Nucleus accumbens (tissue), 56 donors: ENCODE measurements at regions not wholly inside any gene's neighbourhood (a gene's known extent, or its start where the extent isn't known, plus 50 kb on each side); places are given as distances from the start of the nearest gene placed in this dataset.
"Not testable (repeated sequence)": the region's sequence is repeated elsewhere in the genome, so short reads cannot be mapped to it uniquely, and the experiment has no call there.

Source experiments
- DNase-seq, 56 donors: peaks; one replicate each; lab custom pipeline; 2025; lab: John Stamatoyannopoulos, UW

- DNase-seq, result no peak
Observed at GRCh38 chr6:78492351-78493017, 374.9 kb upstream of the IRAK1BP1 start.

- no peak for DNase-seq
Observed at GRCh38 chr6:78500299-78501089, 366.9 kb upstream of the IRAK1BP1 start.

GRCh38 chr6:78502386-78502887 lies 364.9 kb upstream of the IRAK1BP1 start:
- DNase-seq, result no peak

GRCh38 chr6:78505178-78505577 lies 362.2 kb upstream of the IRAK1BP1 start:
- DNase-seq, result no peak

GRCh38 chr6:78511009-78511408 lies 356.3 kb upstream of the IRAK1BP1 start:
- DNase-seq, result no peak

- DNase-seq, result no peak
Observed at GRCh38 chr6:78513856-78514255, 353.5 kb upstream of the IRAK1BP1 start.

- DNase-seq, result no peak
Observed at GRCh38 chr6:78515271-78515670, 352.1 kb upstream of the IRAK1BP1 start.

- no peak for DNase-seq
Observed at GRCh38 chr6:78517399-78517798, 350.0 kb upstream of the IRAK1BP1 start.

- no peak for DNase-seq
Observed at GRCh38 chr6:78523622-78524021, 343.7 kb upstream of the IRAK1BP1 start.

DNA sequence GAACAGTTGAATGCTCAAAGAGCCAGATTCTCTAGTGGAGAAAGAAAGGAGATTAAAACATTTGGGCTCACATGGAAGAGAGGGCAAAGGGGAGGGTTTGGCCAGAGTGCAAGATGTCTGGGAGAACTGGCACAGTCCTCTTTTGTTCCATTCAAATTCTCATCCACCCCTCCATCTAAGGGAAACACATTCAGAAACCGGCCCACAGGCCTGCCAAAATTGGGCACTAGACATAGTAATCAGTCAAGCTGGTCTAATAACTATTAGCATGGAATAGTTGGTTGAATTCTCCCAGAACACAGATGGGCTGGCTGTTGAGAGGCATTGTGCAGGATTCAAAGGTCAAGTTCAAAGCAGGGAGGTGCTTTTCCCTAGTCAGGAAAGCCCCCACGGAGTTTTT lies 341.4 kb upstream of the IRAK1BP1 start:
- DNase-seq, result peak in 27 of 56 donors; percentile 1 to 60 (median 14)

DNA sequence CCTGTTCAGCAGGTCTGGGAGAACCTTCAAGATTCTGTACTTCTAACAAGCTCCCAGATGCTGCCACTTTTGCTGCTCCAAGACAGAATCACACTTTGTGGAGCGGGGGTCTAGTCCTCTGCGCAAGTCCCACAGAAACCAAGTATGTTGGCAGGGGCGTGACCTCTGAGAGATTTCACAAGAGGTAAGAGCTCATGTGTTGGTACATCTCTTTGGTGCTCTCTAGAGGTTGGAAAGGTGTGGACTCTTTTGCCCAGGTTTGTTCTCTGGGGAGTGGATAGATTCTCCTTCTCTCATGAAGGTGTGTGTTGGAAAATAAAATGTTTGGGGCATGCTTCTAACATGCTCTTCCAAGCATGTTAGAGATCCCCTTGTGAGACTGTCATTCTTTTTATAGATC lies 340.9 kb upstream of the IRAK1BP1 start:
- no peak for DNase-seq

- DNase-seq, result no peak
Observed at GRCh38 chr6:78528926-78529325, 338.4 kb upstream of the IRAK1BP1 start.

DNA sequence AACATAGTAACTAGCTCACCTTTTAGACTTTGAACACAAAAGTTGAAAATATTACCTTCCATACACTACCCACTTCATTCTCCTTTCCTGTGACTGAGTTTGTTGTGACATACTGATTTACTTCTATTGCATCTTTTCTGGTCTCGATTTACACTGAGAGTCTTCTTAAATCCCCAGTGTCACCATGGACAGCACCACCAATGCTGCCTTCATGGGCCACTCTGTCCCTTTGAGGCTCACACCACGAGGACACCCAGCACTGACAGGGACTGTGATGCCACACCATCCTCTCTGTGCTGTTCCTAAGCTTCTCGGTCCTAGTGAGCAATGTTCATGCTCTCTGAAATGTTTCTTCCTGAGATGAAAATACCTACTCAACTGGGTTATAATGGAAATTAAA lies 337.1 kb upstream of the IRAK1BP1 start:
- no peak for DNase-seq

- DNase-seq, result no peak
Observed at GRCh38 chr6:78533426-78533825, 333.9 kb upstream of the IRAK1BP1 start.

DNA sequence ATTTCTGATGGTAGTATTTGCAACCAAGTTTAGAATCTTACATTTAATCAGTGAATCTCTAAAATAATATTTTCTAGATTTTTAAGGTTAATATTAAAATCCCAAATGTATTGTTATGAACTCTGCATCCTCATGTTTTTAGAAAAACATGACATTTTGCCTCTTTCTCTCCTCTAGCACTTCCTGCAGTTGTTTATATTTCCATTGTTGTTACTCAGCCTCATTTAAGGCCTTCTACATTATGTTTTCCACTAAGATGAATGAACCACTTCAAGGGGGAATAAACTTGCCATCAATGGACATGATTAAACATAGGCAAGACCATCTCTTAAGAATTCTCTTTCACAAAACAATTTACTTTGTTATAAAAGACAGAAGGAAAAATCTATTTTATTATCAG lies 333.5 kb upstream of the IRAK1BP1 start:
- DNase-seq, result no peak

GRCh38 chr6:78538002-78538401 lies 329.3 kb upstream of the IRAK1BP1 start:
- no peak for DNase-seq

GRCh38 chr6:78547636-78548035 lies 319.7 kb upstream of the IRAK1BP1 start:
- DNase-seq, result not testable (repeated sequence)

DNA sequence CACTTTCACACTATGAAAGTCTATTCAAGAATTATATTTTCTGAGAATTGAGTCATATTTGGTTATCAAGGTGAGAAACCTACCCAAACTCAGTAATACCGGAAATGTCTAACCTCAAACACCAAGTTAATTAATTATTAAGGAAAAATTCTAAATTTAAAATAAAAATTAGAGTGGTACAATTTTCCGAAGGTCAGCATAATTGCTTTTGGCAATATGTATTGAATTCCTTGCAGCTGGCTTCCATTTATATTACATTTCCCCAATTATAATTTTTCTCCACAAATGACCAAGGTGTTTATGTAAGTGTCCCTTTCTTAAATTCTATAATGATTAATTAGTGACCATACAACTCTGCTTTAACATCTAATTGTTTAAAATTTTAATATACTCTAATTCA lies 316.0 kb upstream of the IRAK1BP1 start:
- DNase-seq, result no peak

DNA sequence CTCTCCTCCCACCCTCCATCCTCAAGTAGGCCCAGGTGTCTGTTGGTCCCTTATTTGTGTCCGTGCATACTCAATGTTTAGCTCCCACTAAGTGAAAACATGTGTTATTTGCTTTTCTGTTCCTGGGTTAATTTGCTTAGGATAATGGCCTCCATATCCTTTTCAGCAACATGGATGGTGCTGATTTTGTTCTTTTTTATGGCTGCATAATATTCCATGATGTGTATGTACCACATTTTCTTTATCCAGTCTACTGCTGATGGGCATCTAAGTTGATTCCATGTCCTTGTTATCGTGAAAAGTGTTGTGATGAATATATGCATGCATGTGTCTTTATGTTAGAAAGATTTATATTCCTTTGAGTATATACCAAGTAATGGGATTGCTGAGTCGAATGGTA lies 314.9 kb upstream of the IRAK1BP1 start:
- no peak for DNase-seq

DNA sequence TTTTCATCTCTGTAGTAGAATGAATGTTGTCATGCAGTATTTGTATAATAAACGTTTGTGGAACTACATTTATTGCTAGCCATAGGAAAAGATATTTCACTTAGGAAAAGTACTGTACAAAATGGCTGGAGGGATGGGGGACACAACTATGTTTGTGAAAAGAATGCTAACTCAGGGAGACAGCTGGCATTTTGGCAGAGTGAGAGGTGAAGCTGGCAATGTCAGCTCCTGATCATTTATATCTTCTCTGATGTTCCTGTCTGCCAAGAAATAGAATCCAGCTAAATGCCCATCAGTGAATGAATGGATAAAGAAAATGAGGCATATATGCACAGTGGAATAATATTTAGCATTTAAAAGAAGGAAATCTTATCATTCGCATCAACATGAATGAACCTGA lies 313.0 kb upstream of the IRAK1BP1 start:
- no peak for DNase-seq

DNA sequence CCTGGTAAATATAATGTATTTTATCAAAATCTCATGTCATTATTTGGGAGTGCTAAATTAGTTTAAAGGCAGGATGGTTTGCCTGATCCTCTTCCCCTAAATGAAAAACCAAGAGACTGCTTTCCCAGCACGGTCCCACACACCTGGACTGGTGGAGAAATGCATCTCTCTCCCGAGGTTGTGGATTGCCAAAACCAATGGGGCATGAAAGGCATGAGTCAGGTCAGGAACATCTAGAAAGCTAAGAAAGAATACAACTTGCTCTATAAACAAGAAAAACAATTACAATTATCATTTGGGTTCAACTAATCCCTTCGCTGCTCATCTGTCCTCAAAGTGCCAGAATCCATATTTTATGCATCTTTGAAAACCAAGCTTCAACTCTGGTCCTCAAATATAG lies 308.3 kb upstream of the IRAK1BP1 start:
- no peak for DNase-seq

DNA sequence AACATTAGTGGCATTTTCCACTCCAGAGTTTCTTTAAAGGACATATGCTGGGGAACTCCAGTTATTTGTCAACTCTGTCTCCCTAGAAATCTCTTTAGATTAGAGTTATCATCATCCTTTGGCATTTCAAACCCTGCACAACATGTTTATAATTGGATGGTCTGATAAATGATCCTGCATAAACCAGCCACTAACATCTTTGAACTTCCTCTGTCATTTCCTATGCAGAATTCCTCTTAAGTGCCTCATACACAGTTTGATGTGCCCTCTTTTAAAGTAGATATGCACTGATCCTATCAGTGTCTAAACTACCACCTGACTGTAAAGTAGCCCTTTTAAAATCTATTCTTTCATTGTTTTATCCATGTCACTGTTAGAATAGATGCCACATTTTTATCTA lies 306.3 kb upstream of the IRAK1BP1 start:
- DNase-seq, result no peak
